Limb (tissue), 2 donors: ENCODE measurements at regions not wholly inside any gene's neighbourhood (a gene's known extent, or its start where the extent isn't known, plus 50 kb on each side); places are given as distances from the start of the nearest gene placed in this dataset.
A peak's percentile ranks its signal among the peaks of the same experiment; 100 is the strongest.

Experiments used
- DNase-seq, 2 donors: peaks; one replicate each; pipeline ENCODE4 v3.0.0-alpha.2; 2016; ENCODE audit errors: extremely low spot score in 2 of 2

DNA sequence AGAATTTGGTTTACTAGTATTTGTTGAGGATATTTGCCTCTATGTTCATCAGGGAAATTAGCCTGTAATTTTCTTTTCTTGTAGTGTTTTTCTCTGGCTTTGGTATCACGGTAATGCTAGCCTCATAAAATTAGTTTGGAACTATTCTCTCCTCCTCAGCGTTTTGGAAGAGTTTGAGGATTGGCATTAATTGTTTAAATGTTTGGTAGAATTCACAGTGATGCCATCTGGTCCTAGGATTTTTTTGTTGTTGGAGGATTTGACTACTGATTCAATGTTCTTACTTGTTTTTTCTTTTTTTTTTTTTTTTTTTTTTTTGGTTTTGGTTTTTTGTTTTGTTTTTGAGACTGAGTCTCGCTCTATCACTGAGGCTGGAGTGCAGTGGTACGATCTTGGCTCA lies 156.2 kb upstream of the BTBD3 start:
- DNase-seq: no peak

GRCh38 chr20:11766961-11767360 lies 150.7 kb upstream of the BTBD3 start:
- peak in 1 of 2 donors; percentile 5 for DNase-seq

GRCh38 chr20:11769825-11770224 lies 147.9 kb upstream of the BTBD3 start:
- no peak for DNase-seq

GRCh38 chr20:11772226-11772730 lies 145.4 kb upstream of the BTBD3 start:
- DNase-seq: no peak

- no peak for DNase-seq
Measured at GRCh38 chr20:11776687-11777086, 141.0 kb upstream of the BTBD3 start.

- peak in 1 of 2 donors; percentile 6 for DNase-seq
Measured at GRCh38 chr20:11777387-11778205, 140.1 kb upstream of the BTBD3 start.

- DNase-seq: no peak
Measured at GRCh38 chr20:11778206-11778570, 139.5 kb upstream of the BTBD3 start.

DNA sequence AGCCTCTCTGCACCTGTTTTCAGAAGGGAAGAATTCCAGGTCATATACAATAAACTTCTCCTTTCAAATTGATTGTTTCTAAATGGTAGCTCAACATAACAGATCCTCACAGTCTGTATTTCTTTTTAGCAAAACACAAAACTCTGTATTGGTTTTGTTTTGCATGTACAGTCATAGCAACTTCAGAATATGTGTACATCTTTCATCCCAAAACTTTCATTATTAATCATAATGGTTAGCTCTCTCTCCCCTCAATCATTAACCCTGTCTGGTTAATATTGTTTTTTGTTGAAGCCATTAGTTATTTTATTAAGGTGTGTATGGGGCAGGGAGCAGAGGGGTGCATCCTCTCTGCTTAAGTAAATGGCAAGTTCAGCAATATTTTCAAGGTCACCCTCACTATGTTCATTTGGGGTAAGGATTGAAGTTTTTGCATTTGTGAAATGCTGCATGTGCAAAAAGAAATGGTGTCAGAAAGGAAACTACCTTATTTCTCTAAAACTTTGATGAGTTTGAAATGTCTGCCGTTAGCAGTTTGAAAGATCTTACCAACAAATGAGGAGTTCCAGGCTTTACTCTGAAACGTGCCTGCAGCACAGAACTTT lies 136.8 kb upstream of the BTBD3 start:
- no peak for DNase-seq

DNA sequence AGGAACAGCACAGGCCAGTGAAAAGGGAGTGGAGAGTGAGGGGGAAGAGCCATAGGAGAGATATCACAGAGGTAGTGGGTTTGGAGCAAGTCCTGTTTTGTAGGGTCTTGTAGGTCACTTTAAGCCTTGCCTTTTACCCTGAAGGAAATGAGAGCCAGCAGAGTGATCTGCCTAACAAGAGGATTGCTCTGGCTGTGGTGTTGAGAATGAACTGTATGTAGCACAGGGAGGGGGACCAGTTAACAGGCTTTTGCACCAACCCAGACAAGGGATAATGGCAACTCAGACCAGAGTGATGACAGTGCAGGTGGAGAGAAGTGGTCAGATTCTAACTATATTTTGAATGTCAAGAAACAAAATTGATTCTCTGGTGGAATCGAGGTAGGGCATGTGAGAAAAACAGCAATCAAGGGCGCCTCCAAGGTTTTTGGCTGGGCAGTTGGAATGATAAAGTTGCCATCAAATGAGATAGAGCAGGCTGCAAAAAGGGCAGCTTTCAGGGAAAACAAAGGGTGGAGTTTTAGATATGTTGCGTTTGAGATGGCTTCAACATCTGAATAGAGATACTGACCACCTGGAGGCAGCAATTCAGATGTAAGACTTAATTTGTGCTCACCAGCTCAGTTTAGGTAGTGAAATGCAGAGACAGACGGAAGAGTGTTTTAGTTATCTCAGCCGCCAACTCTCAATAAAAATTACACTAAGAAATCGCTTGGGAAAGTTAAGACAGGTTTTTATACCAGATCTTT lies 134.4 kb upstream of the BTBD3 start:
- DNase-seq: no peak

DNA sequence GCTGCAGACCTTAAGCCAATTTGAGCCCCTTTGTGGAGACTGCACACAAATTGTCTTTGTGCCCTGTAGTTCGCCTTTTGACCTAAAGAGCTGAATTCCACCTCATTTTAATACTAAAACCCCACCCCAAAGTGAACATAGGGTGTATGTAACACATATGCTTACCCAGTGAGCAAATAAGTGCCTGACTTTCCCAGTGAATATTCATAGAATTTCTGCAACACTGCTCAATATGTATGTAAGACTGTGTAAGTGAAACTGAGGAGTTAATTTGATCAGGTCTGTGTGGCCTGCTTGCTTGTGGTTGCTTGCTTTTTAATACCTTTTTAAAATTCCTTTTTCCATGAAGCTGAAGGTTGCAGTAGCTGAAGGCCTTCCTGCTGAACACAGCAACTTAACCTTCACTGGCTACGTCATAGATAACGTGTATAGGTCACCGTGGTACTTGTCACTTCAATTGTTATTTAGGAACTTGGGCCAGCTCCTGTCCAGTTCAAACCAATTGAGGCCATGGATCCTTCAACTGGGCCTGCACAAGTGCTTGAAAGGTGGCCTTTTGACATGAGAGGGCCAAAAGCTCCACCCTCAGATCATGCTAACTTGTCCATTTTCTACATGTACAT lies 131.7 kb upstream of the BTBD3 start:
- DNase-seq: no peak

- DNase-seq: no peak
Measured at GRCh38 chr20:11790046-11790445, 127.6 kb upstream of the BTBD3 start.

DNA sequence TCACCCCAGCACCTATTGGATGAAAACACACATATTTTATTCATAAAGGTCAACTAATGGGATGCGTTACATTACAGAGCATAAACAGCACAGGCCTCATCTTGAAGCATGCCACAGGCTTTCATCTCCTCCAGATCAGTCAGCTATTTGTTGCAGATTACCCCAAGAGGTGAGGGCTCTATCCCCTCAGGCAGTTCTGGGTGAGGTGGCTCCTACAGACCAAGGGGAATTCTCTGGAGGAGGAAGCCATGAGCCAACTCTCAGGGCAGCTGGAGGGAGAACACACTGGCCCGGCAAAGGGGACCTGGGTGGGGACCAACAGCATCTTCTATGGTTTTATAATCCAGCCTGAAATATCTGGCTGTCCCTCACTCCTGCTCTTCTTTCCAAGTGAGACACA lies 126.4 kb upstream of the BTBD3 start:
- DNase-seq: no peak

- no peak for DNase-seq
Measured at GRCh38 chr20:11791835-11792567, 125.7 kb upstream of the BTBD3 start.

DNA sequence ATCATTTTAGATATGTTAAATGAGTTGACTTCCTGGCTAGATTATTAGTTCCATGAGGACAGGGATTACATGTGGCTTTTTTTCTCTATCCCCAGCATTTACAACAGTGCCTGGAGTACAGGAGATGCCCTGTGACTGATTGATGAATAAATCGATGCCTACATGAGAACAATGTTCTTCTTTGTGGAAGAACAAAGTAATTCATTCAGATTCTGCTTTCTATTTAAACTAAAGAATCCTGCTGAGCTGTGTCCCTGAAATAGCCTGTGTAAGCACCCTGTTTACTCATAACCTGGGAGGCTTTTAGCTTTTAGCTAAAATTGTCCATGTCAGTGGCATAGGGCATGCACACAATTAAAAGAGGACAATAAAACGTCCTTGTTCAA lies 125.1 kb upstream of the BTBD3 start:
- DNase-seq: no peak

- DNase-seq: no peak
Measured at GRCh38 chr20:11794525-11794924, 123.2 kb upstream of the BTBD3 start.

DNA sequence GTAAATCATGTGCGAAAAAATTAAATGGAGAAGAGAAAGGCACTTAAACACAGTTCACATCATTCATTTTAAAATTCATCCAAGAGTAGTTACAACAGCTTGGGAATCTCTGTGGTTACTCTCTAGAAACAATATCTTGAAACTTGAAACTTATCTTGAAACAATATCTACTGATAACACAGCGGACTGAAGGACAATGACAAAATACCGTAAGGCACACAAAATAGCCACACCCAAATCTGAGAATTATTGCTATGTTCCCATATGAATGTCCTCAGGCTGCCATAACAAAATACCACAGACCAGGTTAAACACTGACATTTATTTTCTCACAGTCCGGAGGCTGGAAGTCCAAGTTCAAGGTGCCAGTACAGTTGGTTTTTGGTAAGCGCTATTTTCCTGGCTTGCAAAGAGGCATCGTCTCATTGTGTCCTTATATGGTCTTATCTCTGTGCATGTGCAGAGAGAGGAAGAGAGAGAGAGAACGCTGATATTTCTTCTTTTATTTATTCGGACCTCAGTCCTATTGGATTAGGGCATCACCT lies 122.5 kb upstream of the BTBD3 start:
- no peak for DNase-seq

DNA sequence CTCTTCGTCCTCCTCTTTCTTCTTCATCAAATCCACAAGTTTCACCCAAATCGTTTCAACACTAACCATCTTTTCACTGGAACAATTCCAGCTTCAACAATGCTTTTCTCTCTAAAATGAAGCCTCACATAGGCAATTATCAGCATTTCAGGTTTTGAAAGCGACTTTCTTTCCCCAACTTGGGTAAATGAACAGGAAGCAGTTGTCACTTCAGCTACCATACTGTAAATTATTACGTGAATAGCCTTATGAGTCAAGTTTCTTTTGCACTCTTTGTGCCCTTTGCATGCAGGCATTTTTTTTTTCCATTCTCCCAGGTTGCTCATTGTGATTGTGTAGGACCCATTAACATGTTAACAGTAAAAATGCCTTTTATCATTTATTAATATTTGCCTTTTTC lies 121.7 kb upstream of the BTBD3 start:
- DNase-seq: no peak

- no peak for DNase-seq
Measured at GRCh38 chr20:11797156-11797555, 120.5 kb upstream of the BTBD3 start.

GRCh38 chr20:11799281-11799684 lies 118.4 kb upstream of the BTBD3 start:
- no peak for DNase-seq

GRCh38 chr20:11807054-11808048 lies 110.3 kb upstream of the BTBD3 start:
- DNase-seq: peak in 1 of 2 donors; percentile 41
